ENCODE measurements at regions not wholly inside any gene's neighbourhood (a gene's known extent, or its start where the extent isn't known, plus 50 kb on each side); places are given as distances from the start of the nearest gene placed in this dataset.

GRCh38 chr6:125354649-125355048 lies 52.9 kb upstream of the HDDC2 start:
- Histone ChIP-seq H3K4me3 (ENCODE audit: insufficient read depth, low read length) (no peak overlapping the region), H3K79me2 (ENCODE audit: insufficient read depth, low read length) (no peaks in the 10 kb centered on the region), H3K4me2 (ENCODE audit: insufficient read depth, low read length) (no peak overlapping the region), H3K9me3 (ENCODE audit: low read depth, low read length) (no peaks in the 10 kb centered on the region), H4K20me1 (ENCODE audit: insufficient read depth, low read length) (no peaks in the 10 kb centered on the region), H3K27ac (ENCODE audit: low read depth, low read length) (no peak overlapping the region), H2AFZ (ENCODE audit: low read length) (no peak overlapping the region), H3K4me1 (ENCODE audit: insufficient read depth, low read length) (no peaks in the 10 kb centered on the region), H3K27me3 (ENCODE audit: insufficient read depth, low read length) (peaks cover 6% of the 10 kb centered on the region), H3K36me3 (ENCODE audit: insufficient read depth, low read length) (no peaks in the 10 kb centered on the region)
- no peak for TF ChIP-seq CTCF (IDR thresholded peaks at IDR 0.05; ENCODE audit: extremely low read depth, low read depth, low read length)
- no peak for DNase-seq (ENCODE audit: insufficient read length, low spot score, missing footprints)

- Histone ChIP-seq H3K27me3 (ENCODE audit: insufficient read depth, low read length) (peaks cover 6% of the 10 kb centered on the region), H3K4me3 (ENCODE audit: insufficient read depth, low read length) (no peak overlapping the region), H3K4me2 (ENCODE audit: insufficient read depth, low read length) (no peak overlapping the region), H4K20me1 (ENCODE audit: insufficient read depth, low read length) (no peaks in the 10 kb centered on the region), H3K79me2 (ENCODE audit: insufficient read depth, low read length) (no peaks in the 10 kb centered on the region), H3K4me1 (ENCODE audit: insufficient read depth, low read length) (no peaks in the 10 kb centered on the region), H3K27ac (ENCODE audit: low read depth, low read length) (no peak overlapping the region), H2AFZ (ENCODE audit: low read length) (no peak overlapping the region), H3K36me3 (ENCODE audit: insufficient read depth, low read length) (no peaks in the 10 kb centered on the region), H3K9me3 (ENCODE audit: low read depth, low read length) (no peaks in the 10 kb centered on the region)
- no peak for DNase-seq (ENCODE audit: insufficient read length, low spot score, missing footprints)
- TF ChIP-seq CTCF (IDR thresholded peaks at IDR 0.05; ENCODE audit: extremely low read depth, low read depth, low read length) = no peak
Observed at GRCh38 chr6:125356884-125357283, 55.1 kb upstream of the HDDC2 start.

- no peak for DNase-seq (ENCODE audit: insufficient read length, low spot score, missing footprints)
Observed at GRCh38 chr6:125357515-125358256, 55.9 kb upstream of the HDDC2 start.

More at GRCh38 chr6:125357515-125358256, 55.9 kb upstream of the HDDC2 start:
- Histone ChIP-seq H3K4me1 (ENCODE audit: insufficient read depth, low read length) (peaks cover 2% of the 10 kb centered on the region), H3K4me2 (ENCODE audit: insufficient read depth, low read length) (no peak overlapping the region), H3K79me2 (ENCODE audit: insufficient read depth, low read length) (no peaks in the 10 kb centered on the region), H3K9me3 (ENCODE audit: low read depth, low read length) (no peaks in the 10 kb centered on the region), H3K36me3 (ENCODE audit: insufficient read depth, low read length) (no peaks in the 10 kb centered on the region), H3K27ac (ENCODE audit: low read depth, low read length) (no peak overlapping the region), H4K20me1 (ENCODE audit: insufficient read depth, low read length) (no peaks in the 10 kb centered on the region), H3K27me3 (ENCODE audit: insufficient read depth, low read length) (peaks cover 6% of the 10 kb centered on the region), H2AFZ (ENCODE audit: low read length) (no peak overlapping the region), H3K4me3 (ENCODE audit: insufficient read depth, low read length) (no peak overlapping the region)
- TF ChIP-seq CTCF (IDR thresholded peaks at IDR 0.05; ENCODE audit: extremely low read depth, low read depth, low read length) = no peak
